CD8-positive, alpha-beta memory T cell (primary cell): ENCODE measurements at regions not wholly inside any gene's neighbourhood (a gene's known extent, or its start where the extent isn't known, plus 50 kb on each side); places are given as distances from the start of the nearest gene placed in this dataset.

Source experiments
- CTCF ChIA-PET: fragments of 350-600 bp; sonication (Branson Sonifier 250); formaldehyde crosslinking; loops from one replicate; lab custom pipeline; 2021; ENCODE audit warnings: antibody characterized with exemption; lab: Charles Lee
- POLR2A ChIA-PET: fragments of 350-600 bp; sonication (Branson Sonifier 250); formaldehyde crosslinking; loops from one replicate; lab custom pipeline; 2021; ENCODE audit warnings: antibody characterized with exemption; lab: Charles Lee
- DNase-seq, 5 donors: peaks; one replicate each; pipeline versions ENCODE4 v3.0.0 to v3.0.0-alpha.2; 2020 to 2022; ENCODE audit warnings: mixed read lengths in 1 of 5
- H3K27ac ChIP-seq: one replicate; pipeline ENCODE4 v1.7.0; 2013; ENCODE audit warnings: low read depth, mild to moderate bottlenecking, low read length, moderate library complexity
- H3K27me3 ChIP-seq: 2 replicates; pipeline ENCODE4 v1.7.0; 2013; ENCODE audit warnings: low read length, mild to moderate bottlenecking; ENCODE audit not compliant: insufficient read depth, poor library complexity, severe bottlenecking
- H3K36me3 ChIP-seq: 2 replicates; pipeline ENCODE4 v1.7.0; 2013; ENCODE audit warnings: mild to moderate bottlenecking, low read length, moderate library complexity; ENCODE audit not compliant: insufficient read depth
- H3K4me1 ChIP-seq: 2 replicates; pipeline ENCODE4 v1.7.0; 2013; ENCODE audit warnings: mild to moderate bottlenecking, low read length, moderate library complexity; ENCODE audit not compliant: insufficient read depth
- H3K4me3 ChIP-seq: 2 replicates; pipeline ENCODE4 v1.7.0; 2013; ENCODE audit warnings: mild to moderate bottlenecking, low read length
- H3K9me3 ChIP-seq: 2 replicates; pipeline ENCODE4 v1.7.0; 2013; ENCODE audit warnings: mild to moderate bottlenecking, low read length
- H3K27ac Mint-ChIP-seq, 8 donors: one replicate each; pipeline ENCODE4 v1.8.0; 2020 to 2021; ENCODE audit warnings: mixed read lengths in 8 of 8, mild to moderate bottlenecking in 6 of 8, inconsistent platforms in 3 of 8, moderate library complexity in 3 of 8
- H3K27me3 Mint-ChIP-seq, 2 donors: one replicate each; pipeline ENCODE4 v1.8.0; 2020 to 2021; ENCODE audit warnings: mixed read lengths in 2 of 2, mild to moderate bottlenecking in 1 of 2, moderate library complexity in 1 of 2
- H3K36me3 Mint-ChIP-seq, 3 donors: one replicate each; pipeline ENCODE4 v1.8.0; 2020 to 2021; ENCODE audit warnings: mixed read lengths in 3 of 3, inconsistent platforms in 1 of 3, mild to moderate bottlenecking in 1 of 3
- H3K4me1 Mint-ChIP-seq, 3 donors: one replicate each; pipeline ENCODE4 v1.8.0; 2020 to 2021; ENCODE audit warnings: mixed read lengths in 3 of 3, inconsistent platforms in 1 of 3, mild to moderate bottlenecking in 1 of 3
- H3K4me3 Mint-ChIP-seq, 7 donors: one replicate each; pipeline ENCODE4 v1.8.0; 2020 to 2021; ENCODE audit warnings: mixed read lengths in 7 of 7, mild to moderate bottlenecking in 6 of 7, moderate library complexity in 4 of 7, inconsistent platforms in 2 of 7
- H3K9me3 Mint-ChIP-seq, 5 donors: one replicate each; pipeline ENCODE4 v1.8.0; 2020 to 2022; ENCODE audit warnings: mixed read lengths in 5 of 5, mild to moderate bottlenecking in 3 of 5, moderate library complexity in 2 of 5, inconsistent platforms in 1 of 5

GRCh38 chrX:69277369-69277990 is 112.2 kb upstream of the PJA1 start:
- Mint-ChIP-seq H3K4me1 (no peaks in the 10 kb centered on the region), H3K27ac (no peak overlapping the region), H3K27me3 (peaks cover 4 to 16% of the 10 kb centered on the region in 2 donors), H3K4me3 (no peak overlapping the region), H3K36me3 (no peaks in the 10 kb centered on the region), H3K9me3 (no peaks in the 10 kb centered on the region)
- CTCF ChIA-PET = no interaction called here
- Histone ChIP-seq H3K27me3 (no peaks in the 10 kb centered on the region), H3K4me3 (no peak overlapping the region), H3K9me3 (no peaks in the 10 kb centered on the region), H3K27ac (no peak overlapping the region), H3K4me1 (no peaks in the 10 kb centered on the region), H3K36me3 (no peaks in the 10 kb centered on the region)
- no peak for DNase-seq
- POLR2A ChIA-PET = no interaction called here

DNA sequence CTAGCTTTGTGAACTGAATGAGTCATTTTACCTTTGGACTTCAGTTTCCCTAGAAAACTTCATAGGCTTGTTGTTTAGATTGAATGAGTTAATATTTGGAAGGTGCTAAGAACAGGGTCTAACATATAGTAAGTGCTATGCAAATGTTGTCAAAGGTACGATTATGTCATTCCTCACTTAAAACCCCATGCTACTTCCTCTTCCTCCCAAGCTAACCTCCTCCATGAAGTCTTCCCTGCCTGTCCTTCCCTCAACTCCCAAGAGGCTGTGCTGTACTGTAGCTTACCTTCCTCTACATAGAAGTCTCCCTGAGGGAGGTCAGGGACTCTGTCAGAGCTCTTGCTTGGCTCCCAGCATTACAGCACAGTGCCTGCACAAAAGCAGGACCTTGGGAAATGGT is 103.4 kb upstream of the PJA1 start:
- Mint-ChIP-seq H3K9me3 (no peaks in the 10 kb centered on the region), H3K36me3 (no peaks in the 10 kb centered on the region), H3K4me3 (no peak overlapping the region), H3K27ac (no peak overlapping the region), H3K27me3 (peaks cover 7 to 10% of the 10 kb centered on the region in 2 donors), H3K4me1 (no peaks in the 10 kb centered on the region)
- Histone ChIP-seq H3K36me3 (no peaks in the 10 kb centered on the region), H3K4me3 (no peak overlapping the region), H3K4me1 (no peaks in the 10 kb centered on the region), H3K27me3 (no peaks in the 10 kb centered on the region), H3K9me3 (no peaks in the 10 kb centered on the region), H3K27ac (no peak overlapping the region)
- no peak for DNase-seq
- CTCF ChIA-PET = no interaction called here
- POLR2A ChIA-PET = no interaction called here

DNA sequence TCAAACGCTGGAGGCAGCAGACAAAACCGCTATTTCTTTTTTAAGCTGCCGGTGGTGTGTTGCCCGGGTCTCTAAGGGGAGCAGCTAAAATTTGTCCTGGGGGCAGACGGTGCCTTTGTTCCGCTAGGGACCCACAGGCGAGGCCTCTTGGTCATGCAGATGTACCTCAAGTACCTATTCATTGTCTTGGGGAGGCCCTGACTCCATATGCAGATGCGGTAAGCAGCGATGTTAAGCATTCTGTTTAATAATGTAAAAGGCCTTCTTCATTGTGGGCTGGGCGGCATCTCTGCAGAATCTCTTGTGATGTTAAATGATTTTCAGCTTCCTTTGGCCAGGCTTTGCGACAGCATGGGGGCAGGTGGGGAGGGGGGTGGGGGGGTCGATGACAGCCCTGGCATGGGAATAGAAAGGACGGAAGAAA is 98.9 kb upstream of the PJA1 start:
- Histone ChIP-seq H3K4me3 (no peak overlapping the region), H3K27ac (no peak overlapping the region), H3K9me3 (no peaks in the 10 kb centered on the region), H3K27me3 (no peaks in the 10 kb centered on the region), H3K36me3 (no peaks in the 10 kb centered on the region), H3K4me1 (no peaks in the 10 kb centered on the region)
- CTCF ChIA-PET = no interaction called here
- H3K27me3 Mint-ChIP-seq = peaks cover 10 to 18% of the 10 kb centered on the region in 2 donors
- no peaks in the 10 kb centered on the region for H3K36me3 Mint-ChIP-seq
- no peak for DNase-seq
- H3K4me1 Mint-ChIP-seq = no peaks in the 10 kb centered on the region
- no peaks in the 10 kb centered on the region for H3K9me3 Mint-ChIP-seq
- no peak overlapping the region for H3K4me3 Mint-ChIP-seq
- no peak overlapping the region for H3K27ac Mint-ChIP-seq
- POLR2A ChIA-PET = no interaction called here

- Mint-ChIP-seq H3K36me3 (no peaks in the 10 kb centered on the region), H3K9me3 (no peaks in the 10 kb centered on the region), H3K4me1 (no peaks in the 10 kb centered on the region), H3K27me3 (peaks cover 13 to 18% of the 10 kb centered on the region in 2 donors), H3K4me3 (no peak overlapping the region), H3K27ac (no peak overlapping the region)
- Histone ChIP-seq H3K9me3 (no peaks in the 10 kb centered on the region), H3K36me3 (no peaks in the 10 kb centered on the region), H3K4me3 (no peak overlapping the region), H3K27me3 (no peaks in the 10 kb centered on the region), H3K27ac (no peak overlapping the region), H3K4me1 (no peaks in the 10 kb centered on the region)
- CTCF ChIA-PET = no interaction called here
- POLR2A ChIA-PET = no interaction called here
- DNase-seq = no peak
Observed at GRCh38 chrX:69263251-69263820, 98.1 kb upstream of the PJA1 start.

GRCh38 chrX:69262036-69262936 is 97.0 kb upstream of the PJA1 start:
- H3K27ac ChIP-seq = no peak overlapping the region
- ChIA-PET CTCF (no interaction called here), POLR2A (no interaction called here)
- Mint-ChIP-seq H3K4me1 (no peaks in the 10 kb centered on the region), H3K27ac (no peak overlapping the region), H3K9me3 (no peaks in the 10 kb centered on the region), H3K4me3 (no peak overlapping the region), H3K36me3 (no peaks in the 10 kb centered on the region), H3K27me3 (peaks cover 18 to 19% of the 10 kb centered on the region in 2 donors)
- DNase-seq = no peak
- no peaks in the 10 kb centered on the region for H3K36me3 ChIP-seq
- no peaks in the 10 kb centered on the region for H3K4me1 ChIP-seq
- H3K9me3 ChIP-seq = no peaks in the 10 kb centered on the region
- H3K27me3 ChIP-seq = no peaks in the 10 kb centered on the region
- no peak overlapping the region for H3K4me3 ChIP-seq

DNA sequence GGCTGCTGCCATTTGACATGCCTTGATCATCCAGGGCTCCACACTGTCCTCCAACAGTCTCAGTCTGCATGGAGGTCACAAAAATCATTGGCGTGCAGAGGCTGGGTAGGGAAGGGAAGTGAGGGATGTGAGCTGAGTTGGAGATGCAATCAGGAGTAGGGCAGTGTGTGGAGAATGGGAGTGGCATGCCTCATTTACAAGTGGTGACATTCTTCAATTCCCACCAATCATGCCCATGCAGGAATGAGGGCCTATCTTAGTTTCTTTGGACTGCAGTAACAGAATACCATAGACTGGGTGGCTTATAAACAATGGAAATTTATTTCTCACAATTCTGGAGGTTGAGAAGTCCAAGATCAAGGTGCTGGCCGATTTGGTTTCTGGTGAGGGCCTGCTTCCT is 94.9 kb upstream of the PJA1 start:
- Histone ChIP-seq H3K4me1 (no peaks in the 10 kb centered on the region), H3K27me3 (no peaks in the 10 kb centered on the region), H3K4me3 (no peak overlapping the region), H3K36me3 (no peaks in the 10 kb centered on the region), H3K9me3 (no peaks in the 10 kb centered on the region), H3K27ac (no peak overlapping the region)
- Mint-ChIP-seq H3K9me3 (no peaks in the 10 kb centered on the region), H3K27me3 (peaks cover 18 to 21% of the 10 kb centered on the region in 2 donors), H3K4me3 (no peak overlapping the region), H3K36me3 (no peaks in the 10 kb centered on the region), H3K4me1 (no peaks in the 10 kb centered on the region), H3K27ac (no peak overlapping the region)
- ChIA-PET POLR2A (no interaction called here), CTCF (no interaction called here)
- DNase-seq = no peak

DNA sequence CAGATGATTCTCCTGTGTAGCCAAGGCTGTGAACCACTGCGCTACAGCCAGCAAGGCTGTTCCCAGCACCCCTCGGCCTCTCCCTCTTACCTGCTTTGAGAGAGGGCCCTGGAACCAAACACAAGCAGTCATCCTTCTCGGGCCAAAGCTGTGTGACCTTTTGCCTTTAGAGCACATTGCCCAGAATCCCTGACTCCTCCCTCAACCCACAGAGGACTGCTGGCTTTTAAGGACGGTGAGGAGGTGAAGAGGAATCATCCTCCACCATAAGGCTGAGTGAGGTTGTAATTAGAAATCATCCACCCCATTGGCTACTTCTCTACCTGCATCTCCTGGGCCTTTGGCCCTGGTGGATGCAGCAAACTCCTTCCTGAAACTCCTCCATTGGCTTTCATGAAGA is 93.6 kb upstream of the PJA1 start:
- Mint-ChIP-seq H3K36me3 (no peaks in the 10 kb centered on the region), H3K27me3 (peaks cover 14 to 17% of the 10 kb centered on the region in 2 donors), H3K9me3 (no peaks in the 10 kb centered on the region), H3K4me3 (no peak overlapping the region), H3K4me1 (no peaks in the 10 kb centered on the region), H3K27ac (no peak overlapping the region)
- Histone ChIP-seq H3K4me1 (no peaks in the 10 kb centered on the region), H3K9me3 (no peaks in the 10 kb centered on the region), H3K27ac (no peak overlapping the region), H3K36me3 (no peaks in the 10 kb centered on the region), H3K4me3 (no peak overlapping the region), H3K27me3 (no peaks in the 10 kb centered on the region)
- ChIA-PET CTCF (no interaction called here), POLR2A (no interaction called here)
- DNase-seq = no peak

GRCh38 chrX:69257499-69258127 is 92.4 kb upstream of the PJA1 start:
- Mint-ChIP-seq H3K4me1 (no peaks in the 10 kb centered on the region), H3K36me3 (no peaks in the 10 kb centered on the region), H3K4me3 (no peak overlapping the region), H3K9me3 (no peaks in the 10 kb centered on the region), H3K27me3 (peaks cover under 1 to 14% of the 10 kb centered on the region in 2 donors), H3K27ac (no peak overlapping the region)
- no peaks in the 10 kb centered on the region for H3K36me3 ChIP-seq
- no peak overlapping the region for H3K4me3 ChIP-seq
- no peaks in the 10 kb centered on the region for H3K27me3 ChIP-seq
- DNase-seq = no peak
- CTCF ChIA-PET = no interaction called here
- POLR2A ChIA-PET = no interaction called here
- no peaks in the 10 kb centered on the region for H3K4me1 ChIP-seq
- H3K9me3 ChIP-seq = no peaks in the 10 kb centered on the region
- H3K27ac ChIP-seq = no peak overlapping the region
